ENCODE measurements at regions not wholly inside any gene's neighbourhood (a gene's known extent, or its start where the extent isn't known, plus 50 kb on each side); places are given as distances from the start of the nearest gene placed in this dataset.
A peak's percentile ranks its signal among the peaks of the same experiment; 100 is the strongest.

DNA sequence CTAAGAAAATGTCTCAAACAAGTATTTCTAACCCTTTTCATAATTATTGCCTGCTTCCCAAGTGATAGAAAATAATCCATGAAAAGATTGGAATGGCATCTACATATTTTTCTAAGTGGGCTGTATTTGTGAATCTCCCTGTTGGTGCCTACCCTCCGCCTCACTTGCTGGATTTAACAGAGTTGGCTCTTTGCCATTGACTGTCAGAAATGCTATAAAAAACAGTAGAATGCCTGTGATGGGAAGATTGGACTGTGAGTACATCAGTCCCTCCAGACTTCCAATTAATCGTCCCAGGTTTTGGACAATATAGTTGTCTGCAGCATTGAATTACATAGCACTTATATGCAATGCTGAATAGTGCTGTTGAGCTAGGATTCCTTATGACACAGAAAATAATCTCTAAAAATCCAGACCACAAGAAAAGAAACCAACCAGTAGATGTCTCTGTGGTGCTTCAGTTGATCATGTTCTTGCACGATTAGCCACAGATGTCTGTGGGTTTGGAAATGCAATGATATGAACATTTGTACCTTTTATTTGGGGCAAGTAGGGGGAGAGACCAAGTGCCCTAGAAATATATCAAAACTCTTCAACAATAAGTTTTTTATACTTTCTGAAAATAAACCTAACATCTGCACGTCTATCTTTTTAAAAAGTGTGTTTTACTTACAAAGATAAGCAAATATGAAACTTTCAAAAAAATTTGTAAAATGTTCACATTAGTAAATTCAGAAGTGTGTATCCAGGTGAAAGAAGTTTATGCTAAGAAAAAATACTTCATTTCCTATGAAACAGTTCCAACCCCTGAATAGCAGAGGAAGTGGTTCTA lies 88.5 kb downstream of the DYNAP start:
- TF ChIP-seq, protein P1, sequence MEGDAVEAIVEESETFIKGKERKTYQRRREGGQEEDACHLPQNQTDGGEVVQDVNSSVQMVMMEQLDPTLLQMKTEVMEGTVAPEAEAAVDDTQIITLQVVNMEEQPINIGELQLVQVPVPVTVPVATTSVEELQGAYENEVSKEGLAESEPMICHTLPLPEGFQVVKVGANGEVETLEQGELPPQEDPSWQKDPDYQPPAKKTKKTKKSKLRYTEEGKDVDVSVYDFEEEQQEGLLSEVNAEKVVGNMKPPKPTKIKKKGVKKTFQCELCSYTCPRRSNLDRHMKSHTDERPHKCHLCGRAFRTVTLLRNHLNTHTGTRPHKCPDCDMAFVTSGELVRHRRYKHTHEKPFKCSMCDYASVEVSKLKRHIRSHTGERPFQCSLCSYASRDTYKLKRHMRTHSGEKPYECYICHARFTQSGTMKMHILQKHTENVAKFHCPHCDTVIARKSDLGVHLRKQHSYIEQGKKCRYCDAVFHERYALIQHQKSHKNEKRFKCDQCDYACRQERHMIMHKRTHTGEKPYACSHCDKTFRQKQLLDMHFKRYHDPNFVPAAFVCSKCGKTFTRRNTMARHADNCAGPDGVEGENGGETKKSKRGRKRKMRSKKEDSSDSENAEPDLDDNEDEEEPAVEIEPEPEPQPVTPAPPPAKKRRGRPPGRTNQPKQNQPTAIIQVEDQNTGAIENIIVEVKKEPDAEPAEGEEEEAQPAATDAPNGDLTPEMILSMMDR (conservative IDR thresholded peaks at IDR 0.05) = peak; percentile 66
- no peak for TF ChIP-seq ZFX (IDR thresholded peaks at IDR 0.05)
- no peak overlapping the region for H3K27ac ChIP-seq

DNA sequence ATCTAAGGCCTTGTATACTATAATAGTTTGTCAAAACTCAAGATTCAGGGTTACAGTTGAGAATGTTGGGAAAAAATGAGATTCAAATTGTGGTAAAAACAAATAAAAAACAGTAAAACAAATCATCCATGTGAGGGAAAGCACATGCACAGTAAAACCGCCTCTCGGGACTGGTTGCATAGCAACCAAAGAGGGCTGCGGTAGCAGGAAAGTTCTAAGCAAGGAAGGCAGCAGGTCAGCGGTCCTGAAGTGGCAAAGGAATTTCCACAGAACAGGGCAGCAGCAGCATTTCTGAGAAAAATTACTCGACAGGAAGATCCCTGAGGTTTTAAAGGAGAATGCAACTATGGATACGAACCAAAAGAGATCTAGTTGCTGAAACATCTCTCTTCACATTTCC lies 93.7 kb downstream of the DYNAP start:
- no peak overlapping the region for H3K27ac ChIP-seq
- TF ChIP-seq, protein P1 (conservative IDR thresholded peaks at IDR 0.05) = no peak
- no peak for TF ChIP-seq ZFX (IDR thresholded peaks at IDR 0.05)

DNA sequence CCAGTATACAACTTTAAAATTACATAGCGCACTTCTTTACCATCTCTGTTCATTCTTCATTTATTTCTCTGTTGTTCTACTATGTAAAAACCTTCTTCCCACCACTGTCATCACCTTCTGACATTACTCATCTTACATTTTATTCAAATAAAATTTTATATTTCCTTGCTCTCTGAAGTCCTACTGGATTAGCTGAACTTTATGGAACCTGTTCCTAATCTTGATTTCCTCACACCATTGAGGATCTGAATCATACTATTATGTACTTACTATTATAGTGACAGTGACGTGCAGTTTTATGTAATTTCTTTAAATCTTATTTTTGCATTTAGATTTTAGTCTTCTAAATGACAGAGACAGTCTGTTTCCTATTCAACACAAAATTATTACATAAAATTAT lies 98.3 kb downstream of the DYNAP start:
- TF ChIP-seq ZFX (IDR thresholded peaks at IDR 0.05) = no peak
- TF ChIP-seq, protein P1 (conservative IDR thresholded peaks at IDR 0.05) = no peak
- no peak overlapping the region for H3K27ac ChIP-seq

DNA sequence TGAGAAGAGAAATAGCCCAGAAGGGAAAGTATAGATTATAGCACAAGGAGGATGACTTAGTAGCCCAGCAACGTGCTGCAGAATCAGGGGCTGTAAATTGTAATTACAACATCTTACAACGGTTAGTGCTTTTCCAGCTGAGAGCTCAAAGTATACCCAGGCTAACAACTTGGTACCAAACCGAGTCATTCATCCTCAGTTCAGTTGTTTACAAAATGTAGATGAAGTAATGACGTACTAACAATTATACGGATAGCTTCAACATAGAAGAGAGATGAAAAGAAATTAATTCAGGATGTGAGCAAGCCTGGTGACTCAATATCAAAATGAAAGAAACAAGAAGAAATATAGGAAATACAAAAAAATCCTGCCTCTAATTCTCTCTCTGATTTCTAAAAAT lies 99.2 kb downstream of the DYNAP start:
- TF ChIP-seq ZFX (IDR thresholded peaks at IDR 0.05) = no peak
- TF ChIP-seq, protein P1 (conservative IDR thresholded peaks at IDR 0.05) = no peak
- no peak overlapping the region for H3K27ac ChIP-seq

DNA sequence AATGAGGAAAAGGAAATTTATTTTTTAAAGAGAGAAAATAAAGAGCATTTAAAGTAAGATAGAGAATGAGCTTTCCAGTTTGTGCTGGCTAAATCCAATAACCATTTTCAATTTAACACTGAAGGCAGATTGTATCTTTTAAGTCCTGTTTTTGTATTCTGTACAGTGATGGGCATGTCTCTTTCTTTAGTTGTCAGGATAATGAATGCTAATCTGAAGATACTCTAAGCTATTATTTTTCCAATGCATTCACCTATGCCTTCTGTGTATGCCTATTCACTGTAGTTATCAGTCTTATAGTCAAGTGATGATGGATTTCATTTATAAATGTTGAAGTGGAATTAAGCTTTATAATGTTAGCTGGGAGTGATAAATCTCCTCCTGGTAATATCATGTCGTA lies 101.4 kb downstream of the DYNAP start:
- no peak overlapping the region for H3K27ac ChIP-seq
- no peak for TF ChIP-seq ZFX (IDR thresholded peaks at IDR 0.05)
- TF ChIP-seq, protein P1 (conservative IDR thresholded peaks at IDR 0.05) = no peak

DNA sequence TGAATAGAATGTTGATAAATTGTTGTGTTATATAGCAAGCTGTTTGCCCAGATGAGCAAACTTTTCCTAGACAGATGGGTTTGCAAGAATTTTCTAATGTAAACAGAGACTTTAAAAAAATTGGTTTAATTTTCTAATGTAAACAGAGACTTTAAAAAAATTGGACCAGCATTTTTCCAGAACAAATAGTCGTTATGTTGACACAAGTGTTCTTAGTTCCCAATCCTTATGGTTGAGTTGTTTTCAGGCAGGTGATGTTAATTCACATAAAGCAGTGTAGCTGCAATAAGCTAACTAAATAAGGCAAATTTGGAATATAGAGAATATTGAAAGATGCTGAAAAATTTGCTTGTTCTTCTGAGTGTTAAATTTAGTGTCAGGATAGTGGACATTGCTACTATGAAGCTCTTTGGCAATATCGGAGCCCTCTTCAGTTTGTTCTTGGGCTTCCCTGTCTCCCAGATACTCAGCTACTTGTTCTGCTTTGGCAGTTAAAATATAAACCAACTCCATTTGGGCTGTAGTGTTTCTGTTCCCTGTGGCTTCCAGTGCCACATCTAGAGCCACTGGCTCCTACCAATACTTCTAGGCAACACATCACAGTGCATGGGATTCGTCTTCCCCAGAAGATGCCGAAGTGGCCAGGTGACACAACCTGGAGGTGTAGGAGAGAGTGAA lies 105.7 kb downstream of the DYNAP start:
- TF ChIP-seq, protein P1 (conservative IDR thresholded peaks at IDR 0.05) = no peak
- no peak for TF ChIP-seq ZFX (IDR thresholded peaks at IDR 0.05)
- no peak overlapping the region for H3K27ac ChIP-seq

DNA sequence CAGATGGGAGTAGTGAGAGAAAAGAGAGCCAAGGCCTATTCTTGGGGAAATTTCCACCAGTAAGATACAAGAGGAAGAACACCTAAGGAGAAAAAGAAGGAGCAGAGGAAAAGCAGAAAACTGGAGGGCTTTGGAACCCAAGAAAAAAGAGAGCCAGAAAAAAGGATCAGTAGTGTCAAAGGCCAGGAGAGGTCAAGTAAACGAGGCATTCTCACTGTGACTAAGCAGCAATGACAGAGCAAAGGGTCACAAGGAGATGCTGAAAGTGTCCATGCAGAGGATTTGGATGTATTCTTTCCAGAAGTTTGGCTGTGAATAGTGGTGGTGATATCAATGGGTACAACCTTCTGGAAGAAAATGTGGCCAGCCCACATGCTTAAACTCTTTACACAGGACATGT lies 109.5 kb downstream of the DYNAP start:
- H3K27ac ChIP-seq = no peak overlapping the region
- TF ChIP-seq, protein P1 (conservative IDR thresholded peaks at IDR 0.05) = no peak
- no peak for TF ChIP-seq ZFX (IDR thresholded peaks at IDR 0.05)
